ENCODE measurements at regions not wholly inside any gene's neighbourhood (a gene's known extent, or its start where the extent isn't known, plus 50 kb on each side); places are given as distances from the start of the nearest gene placed in this dataset.

GRCh38 chr12:115879354-115879753 lies 398.1 kb downstream of the MED13L start (continued):
- TF ChIP-seq USF2 (IDR thresholded peaks at IDR 0.05; ENCODE audit: low read length) (no peak), BCL11A (IDR thresholded peaks at IDR 0.05; ENCODE audit: low read depth in 2 of 2, low read length in 2 of 2) (no peak), SP2 (IDR thresholded peaks at IDR 0.05; ENCODE audit: low read length) (no peak), CHD7 (IDR thresholded peaks at IDR 0.05; ENCODE audit: insufficient replicate concordance, low read length) (no peak), SIN3A (conservative IDR thresholded peaks at IDR 0.05 in 1 of 2, IDR thresholded peaks at IDR 0.05 in 1 of 2; ENCODE audit: low read depth in 1 of 2, low read length in 2 of 2) (no peak)

Data from H1 (cell line).